ENCODE measurements at regions not wholly inside any gene's neighbourhood (a gene's known extent, or its start where the extent isn't known, plus 50 kb on each side); places are given as distances from the start of the nearest gene placed in this dataset.

GRCh38 chr6:170110201-170111140, 180.4 kb downstream of the DLL1 start:
- no peak for DNase-seq

GRCh38 chr6:170108890-170109587, 181.8 kb downstream of the DLL1 start:
- DNase-seq: no peak

- DNase-seq: no peak
These were observed 182.4 kb downstream of the DLL1 start for GRCh38 chr6:170108456-170108855.

GRCh38 chr6:170107606-170108222, 183.2 kb downstream of the DLL1 start:
- no peak for DNase-seq

- DNase-seq: no peak
These were observed 183.9 kb downstream of the DLL1 start for GRCh38 chr6:170106906-170107525.

- no peak for DNase-seq
These were observed 188.0 kb downstream of the DLL1 start for GRCh38 chr6:170102582-170103481.

GRCh38 chr6:170102038-170102437, 188.8 kb downstream of the DLL1 start:
- DNase-seq: no peak

- no peak for DNase-seq
These were observed 189.4 kb downstream of the DLL1 start for GRCh38 chr6:170101281-170102035.

GRCh38 chr6:170100046-170100445, 190.8 kb downstream of the DLL1 start:
- DNase-seq: no peak

- DNase-seq: no peak
These were observed 191.5 kb downstream of the DLL1 start for GRCh38 chr6:170099387-170099786.

GRCh38 chr6:170098428-170099170, 192.3 kb downstream of the DLL1 start:
- DNase-seq: no peak

GRCh38 chr6:170097505-170098427, 193.1 kb downstream of the DLL1 start:
- no peak for DNase-seq

GRCh38 chr6:170096803-170097504, 193.9 kb downstream of the DLL1 start:
- no peak for DNase-seq

- no peak for DNase-seq
These were observed 194.6 kb downstream of the DLL1 start for GRCh38 chr6:170096191-170096802.

- DNase-seq: no peak
These were observed 195.5 kb downstream of the DLL1 start for GRCh38 chr6:170095273-170095981.

GRCh38 chr6:170094686-170095272, 196.1 kb downstream of the DLL1 start:
- no peak for DNase-seq

Measured in GDM1 (cell line).